OCI-LY1 (cell line): ENCODE measurements at regions not wholly inside any gene's neighbourhood (a gene's known extent, or its start where the extent isn't known, plus 50 kb on each side); places are given as distances from the start of the nearest gene placed in this dataset.

Source experiments
- H2AFZ ChIP-seq: fragments of 200-600 bp; sonication (generic), shearing (Covaris generic); 2 replicates; pipeline ENCODE4 v1.6.0; 2014; ENCODE audit warnings: antibody characterized with exemption, mild to moderate bottlenecking, low read length
- H3F3A ChIP-seq: fragments of 200-600 bp; sonication (generic), shearing (Covaris generic); 2 replicates; pipeline ENCODE4 v1.6.0; 2014; ENCODE audit warnings: mild to moderate bottlenecking, antibody characterized with exemption, low read length, moderate library complexity; ENCODE audit not compliant: insufficient read depth
- H3K27ac ChIP-seq: fragments of 200-600 bp; sonication (generic); 2 replicates; pipeline ENCODE4 v1.5.1; 2014; ENCODE audit warnings: low read length, mixed run types, mild to moderate bottlenecking, low read depth; ENCODE audit not compliant: poor library complexity, severe bottlenecking
- H3K27me3 ChIP-seq: fragments of 200-600 bp; sonication (generic); 2 replicates; pipeline ENCODE4 v1.6.0; 2014; ENCODE audit warnings: antibody characterized with exemption, mild to moderate bottlenecking, low read length, moderate library complexity; ENCODE audit not compliant: insufficient read depth
- H3K36me3 ChIP-seq: fragments of 200-600 bp; sonication (generic); 2 replicates; pipeline ENCODE4 v1.6.1; 2014; ENCODE audit warnings: mild to moderate bottlenecking, antibody characterized with exemption, low read length, moderate library complexity, mixed read lengths; ENCODE audit not compliant: insufficient read depth
- H3K4me1 ChIP-seq: fragments of 200-600 bp; sonication (generic); 2 replicates; pipeline ENCODE4 v1.5.1; 2014; ENCODE audit warnings: mild to moderate bottlenecking, low read length, moderate library complexity; ENCODE audit not compliant: insufficient read depth, severe bottlenecking
- H3K4me2 ChIP-seq: fragments of 200-600 bp; sonication (generic), shearing (Covaris generic); 2 replicates; pipeline ENCODE4 v1.6.1; 2014; ENCODE audit warnings: low read length
- H3K4me3 ChIP-seq: fragments of 200-600 bp; sonication (generic); 2 replicates; pipeline ENCODE4 v1.5.1; 2014; ENCODE audit warnings: low read length, low read depth, mild to moderate bottlenecking, mixed read lengths; ENCODE audit not compliant: poor library complexity, severe bottlenecking
- H3K79me2 ChIP-seq: fragments of 200-600 bp; shearing (Covaris generic); 2 replicates; pipeline ENCODE4 v1.6.1; 2016; ENCODE audit warnings: mixed run types, low read length, mixed read lengths; ENCODE audit not compliant: insufficient read depth
- H3K9ac ChIP-seq: fragments of 200-600 bp; sonication (generic), shearing (Covaris generic); 2 replicates; pipeline ENCODE4 v1.6.1; 2014; ENCODE audit warnings: mild to moderate bottlenecking, low read length, mixed read lengths
- H3K9me2 ChIP-seq: fragments of 200-600 bp; sonication (generic), shearing (Covaris generic); 2 replicates; pipeline ENCODE4 v1.6.1; 2014; ENCODE audit warnings: low read depth, mild to moderate bottlenecking, low read length, mixed read lengths
- H3K9me3 ChIP-seq: fragments of 200-600 bp; shearing (Covaris generic); 2 replicates; pipeline ENCODE4 v1.6.1; 2014; ENCODE audit warnings: low read length, mixed read lengths
- H4K20me1 ChIP-seq: fragments of 200-600 bp; sonication (generic), shearing (Covaris generic); 2 replicates; pipeline ENCODE4 v1.6.0; 2016; ENCODE audit warnings: mild to moderate bottlenecking, low read length; ENCODE audit not compliant: insufficient read depth
- EZH2 ChIP-seq: fragments of 200-600 bp; sonication (generic), shearing (Covaris generic); IDR thresholded peaks from 2 replicates; pipeline ENCODE4 v1.8.0; 2017; ENCODE audit warnings: borderline replicate concordance, mixed run types, mild to moderate bottlenecking, antibody characterized with exemption, low read length, moderate library complexity, mixed read lengths
- TF ChIP-seq, protein P1 (sequence below): fragments of 200-600 bp; sonication (generic), shearing (Covaris generic); IDR thresholded peaks from 2 replicates; pipeline ENCODE4 v1.5.1; 2017; ENCODE audit warnings: mild to moderate bottlenecking, antibody characterized with exemption, low read length, moderate library complexity, mixed read lengths

GRCh38 chr2:120831891-120832290 lies 96.2 kb downstream of the GLI2 start:
- Histone ChIP-seq H3K79me2 (no peaks in the 10 kb centered on the region), H3K9ac (no peak overlapping the region), H3K4me1 (no peaks in the 10 kb centered on the region), H3K4me3 (no peak overlapping the region), H2AFZ (no peak overlapping the region), H3F3A (no peaks in the 10 kb centered on the region), H4K20me1 (no peaks in the 10 kb centered on the region), H3K27ac (no peak overlapping the region), H3K27me3 (peaks cover 6% of the 10 kb centered on the region; the same call in 1 of the 2 replicates), H3K4me2 (no peak overlapping the region), H3K9me2 (no peaks in the 10 kb centered on the region), H3K9me3 (no peaks in the 10 kb centered on the region), H3K36me3 (no peaks in the 10 kb centered on the region)
- no peak for TF ChIP-seq EZH2
- TF ChIP-seq, protein P1, sequence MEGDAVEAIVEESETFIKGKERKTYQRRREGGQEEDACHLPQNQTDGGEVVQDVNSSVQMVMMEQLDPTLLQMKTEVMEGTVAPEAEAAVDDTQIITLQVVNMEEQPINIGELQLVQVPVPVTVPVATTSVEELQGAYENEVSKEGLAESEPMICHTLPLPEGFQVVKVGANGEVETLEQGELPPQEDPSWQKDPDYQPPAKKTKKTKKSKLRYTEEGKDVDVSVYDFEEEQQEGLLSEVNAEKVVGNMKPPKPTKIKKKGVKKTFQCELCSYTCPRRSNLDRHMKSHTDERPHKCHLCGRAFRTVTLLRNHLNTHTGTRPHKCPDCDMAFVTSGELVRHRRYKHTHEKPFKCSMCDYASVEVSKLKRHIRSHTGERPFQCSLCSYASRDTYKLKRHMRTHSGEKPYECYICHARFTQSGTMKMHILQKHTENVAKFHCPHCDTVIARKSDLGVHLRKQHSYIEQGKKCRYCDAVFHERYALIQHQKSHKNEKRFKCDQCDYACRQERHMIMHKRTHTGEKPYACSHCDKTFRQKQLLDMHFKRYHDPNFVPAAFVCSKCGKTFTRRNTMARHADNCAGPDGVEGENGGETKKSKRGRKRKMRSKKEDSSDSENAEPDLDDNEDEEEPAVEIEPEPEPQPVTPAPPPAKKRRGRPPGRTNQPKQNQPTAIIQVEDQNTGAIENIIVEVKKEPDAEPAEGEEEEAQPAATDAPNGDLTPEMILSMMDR = no peak

DNA sequence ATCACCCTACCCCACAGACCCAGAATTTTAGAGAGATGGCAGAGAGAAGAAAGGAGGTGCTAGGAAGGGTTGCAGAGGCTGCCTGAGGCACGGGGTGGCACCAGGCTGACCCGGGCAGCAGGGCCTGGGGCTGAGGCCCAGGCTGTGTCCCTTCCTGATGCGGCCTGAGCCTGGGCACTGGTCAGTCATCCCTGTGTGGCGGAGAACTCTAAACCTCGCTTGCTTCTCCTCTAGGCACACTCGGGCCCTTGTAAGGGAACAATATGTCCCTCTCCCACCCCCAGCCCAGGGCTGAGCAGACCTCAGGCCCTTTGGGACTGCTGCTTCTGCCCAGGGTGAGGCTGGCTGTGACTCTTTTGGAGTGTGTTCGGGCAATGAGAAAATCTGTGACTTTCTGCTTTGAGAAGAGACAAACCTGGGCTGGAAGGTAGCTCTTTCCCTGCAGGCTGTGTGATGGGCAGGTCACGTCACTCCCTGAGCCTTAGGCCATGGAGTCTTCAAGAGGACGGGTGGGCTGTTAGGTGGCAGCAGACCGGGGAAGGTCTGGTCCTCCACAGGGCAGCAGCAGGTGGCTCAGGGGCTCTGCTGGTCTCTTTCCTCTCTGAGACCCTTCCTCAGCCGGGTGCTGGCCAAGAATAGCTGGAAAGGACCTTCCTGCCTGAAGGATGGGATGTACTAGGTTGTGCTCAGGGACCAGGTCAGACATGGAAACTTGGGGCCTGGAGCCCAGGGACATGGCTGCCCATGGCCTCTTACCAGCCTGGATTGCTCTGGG lies 96.8 kb downstream of the GLI2 start:
- peaks cover 6% of the 10 kb centered on the region; the same call in 1 of the 2 replicates for H3K27me3 ChIP-seq
- H3K9ac ChIP-seq = no peak overlapping the region
- H3K9me2 ChIP-seq = no peaks in the 10 kb centered on the region

GRCh38 chr2:120833127-120833675 lies 97.5 kb downstream of the GLI2 start:
- Histone ChIP-seq H3K79me2 (no peaks in the 10 kb centered on the region), H3K9me3 (no peaks in the 10 kb centered on the region), H3K4me1 (no peaks in the 10 kb centered on the region), H3F3A (no peaks in the 10 kb centered on the region), H4K20me1 (no peaks in the 10 kb centered on the region), H3K27ac (no peak overlapping the region), H3K4me3 (no peak overlapping the region), H2AFZ (no peak overlapping the region), H3K9me2 (no peaks in the 10 kb centered on the region), H3K27me3 (0 out of 2 replicates have a peak, but pooled peaks cover under 1% of the 10 kb centered on the region), H3K4me2 (no peak overlapping the region), H3K36me3 (no peaks in the 10 kb centered on the region), H3K9ac (no peak overlapping the region)
- no peak for TF ChIP-seq EZH2
- TF ChIP-seq, protein P1 = no peak

More for the DNA sequence above, 96.8 kb downstream of the GLI2 start:
- Histone ChIP-seq H4K20me1 (no peaks in the 10 kb centered on the region), H2AFZ (no peak overlapping the region), H3K4me3 (no peak overlapping the region), H3F3A (no peaks in the 10 kb centered on the region), H3K79me2 (no peaks in the 10 kb centered on the region), H3K4me1 (no peaks in the 10 kb centered on the region), H3K27ac (no peak overlapping the region), H3K9me3 (no peaks in the 10 kb centered on the region), H3K36me3 (no peaks in the 10 kb centered on the region), H3K4me2 (no peak overlapping the region)
- TF ChIP-seq, protein P1 = no peak
